GM21786 (cell line): ENCODE measurements at regions not wholly inside any gene's neighbourhood (a gene's known extent, or its start where the extent isn't known, plus 50 kb on each side); places are given as distances from the start of the nearest gene placed in this dataset.
"Not testable (repeated sequence)": the region's sequence is repeated elsewhere in the genome, so short reads cannot be mapped to it uniquely, and the experiment has no call there.

Source experiments
- ATAC-seq: cut with Tn5 transposase; IDR thresholded peaks from one replicate; pipeline ENCODE4 v1.9.1; 2021; ENCODE audit not compliant: unreplicated experiment

DNA sequence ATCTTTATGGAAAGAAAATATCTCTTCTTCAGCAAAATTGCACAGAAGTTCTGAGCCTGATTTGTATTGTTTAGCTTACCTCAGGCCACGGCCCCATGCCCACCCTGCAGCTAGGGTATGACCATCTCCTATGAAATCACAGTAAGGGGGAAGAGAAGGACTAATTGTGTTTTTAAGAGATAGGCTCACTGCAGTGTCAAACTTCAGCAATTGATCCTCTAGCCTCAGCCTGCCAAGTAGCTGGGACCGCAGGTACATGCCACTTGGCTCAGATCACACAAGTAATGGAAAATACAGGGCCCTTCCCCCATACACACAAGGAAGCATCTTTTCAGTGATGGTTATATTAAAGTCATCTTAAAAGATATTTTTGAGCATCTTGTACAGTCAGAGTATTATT lies 60.0 kb downstream of the DMAC1 start:
- no peak for ATAC-seq

DNA sequence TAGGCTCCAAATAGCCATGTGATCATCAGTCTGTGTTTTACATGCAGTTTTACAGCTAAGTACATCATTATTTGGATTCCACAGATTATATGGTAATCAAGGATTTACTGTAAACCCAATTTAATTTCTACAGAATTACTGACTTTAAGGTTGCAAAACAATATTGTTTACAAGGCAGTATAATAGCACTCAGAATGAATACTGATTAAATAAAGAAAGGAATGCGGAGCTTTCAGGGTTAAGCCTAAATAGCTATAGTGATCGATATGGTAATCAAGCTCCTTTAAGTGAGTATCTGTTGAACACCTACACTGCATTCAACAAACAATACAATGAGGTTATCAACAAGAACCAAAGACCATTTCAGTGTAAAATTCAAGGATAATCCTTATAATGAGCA lies 64.3 kb downstream of the DMAC1 start:
- no peak for ATAC-seq

DNA sequence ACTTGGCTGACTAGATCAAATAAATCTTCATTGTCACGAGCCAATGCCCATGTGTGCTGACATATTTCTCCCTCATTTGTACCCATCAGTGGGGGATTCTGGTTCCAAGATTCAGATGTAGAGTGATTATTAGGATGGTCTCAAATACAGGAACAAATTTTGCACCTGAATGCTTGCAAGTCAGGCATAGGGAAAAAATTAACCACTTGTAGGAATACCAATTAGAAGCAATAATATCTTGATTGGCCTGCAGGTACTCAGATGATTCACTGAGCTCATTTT lies 69.5 kb downstream of the DMAC1 start:
- ATAC-seq = no peak

DNA sequence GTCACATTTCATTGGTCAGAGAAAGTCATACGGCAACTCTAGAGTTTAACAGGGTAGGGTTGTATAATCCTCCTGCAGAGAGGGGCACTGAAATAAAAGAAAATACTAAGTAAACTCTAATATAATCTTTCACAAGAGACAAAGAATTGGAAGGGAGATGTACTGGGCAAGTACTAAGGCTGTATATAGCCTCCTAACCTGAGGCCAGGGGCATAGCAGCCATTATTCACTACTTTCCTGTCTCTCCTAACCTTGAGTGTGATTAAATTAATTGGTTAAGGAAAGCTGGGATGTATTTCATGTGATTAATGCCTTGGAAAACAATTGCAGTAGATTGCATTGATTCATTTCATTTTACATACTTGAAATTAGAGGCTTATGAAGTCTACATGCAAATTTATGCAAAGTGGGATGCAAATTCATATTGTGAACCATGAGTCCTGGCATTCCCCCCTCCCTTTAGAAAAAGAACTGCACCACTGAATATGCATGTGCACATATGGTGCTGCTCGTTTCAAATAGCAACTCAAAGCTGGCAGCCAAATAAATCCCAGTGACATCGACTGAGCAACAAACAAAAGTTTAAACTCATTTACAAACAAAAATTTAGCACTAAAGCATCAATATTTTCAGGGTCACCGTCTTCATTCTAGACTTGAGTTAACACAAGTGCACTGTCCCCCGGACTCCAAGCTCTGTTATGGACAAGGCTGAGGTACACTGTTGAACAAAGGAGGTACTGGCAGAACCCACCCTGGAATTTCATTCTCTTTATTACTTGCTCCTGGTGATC lies 70.0 kb downstream of the DMAC1 start:
- ATAC-seq = no peak

DNA sequence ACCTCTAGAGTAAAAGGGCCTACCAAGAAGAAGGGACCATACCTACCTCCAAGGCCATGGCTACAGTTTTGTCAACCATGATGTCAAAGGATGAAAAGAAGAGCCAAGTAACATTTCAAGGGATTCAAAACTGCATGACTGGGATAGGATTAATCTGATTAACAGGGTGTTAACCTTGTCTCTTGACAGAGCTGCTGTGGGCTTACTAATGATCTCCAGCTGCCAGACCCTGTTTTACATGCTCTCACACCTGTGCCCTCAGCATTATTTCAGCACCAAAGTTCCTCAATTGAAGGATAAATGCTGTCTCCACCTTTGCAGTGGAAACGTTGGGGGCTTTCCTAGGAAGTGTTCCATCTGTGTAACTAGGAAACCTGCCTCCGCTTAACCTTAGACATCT lies 78.3 kb downstream of the DMAC1 start:
- ATAC-seq = no peak

DNA sequence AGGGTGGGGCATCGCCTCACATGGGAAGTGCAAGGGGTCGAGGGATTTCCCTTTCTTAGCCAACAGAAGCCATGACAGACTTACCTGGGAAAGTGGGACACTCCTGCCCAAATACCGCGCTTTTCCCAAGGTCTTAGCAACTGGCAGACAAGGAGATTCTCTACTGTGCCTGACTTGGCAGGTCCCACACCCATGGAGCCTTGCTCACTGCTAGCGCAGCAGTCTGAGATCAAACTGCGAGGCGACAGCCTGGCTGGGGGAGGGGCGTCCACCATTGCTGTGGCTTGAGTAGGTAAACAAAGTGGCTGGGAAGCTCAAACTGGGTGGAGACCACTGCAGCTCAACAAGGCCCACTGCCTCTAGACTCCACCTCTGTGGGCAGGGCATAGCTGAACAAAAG lies 86.5 kb downstream of the DMAC1 start:
- not testable (repeated sequence) for ATAC-seq

DNA sequence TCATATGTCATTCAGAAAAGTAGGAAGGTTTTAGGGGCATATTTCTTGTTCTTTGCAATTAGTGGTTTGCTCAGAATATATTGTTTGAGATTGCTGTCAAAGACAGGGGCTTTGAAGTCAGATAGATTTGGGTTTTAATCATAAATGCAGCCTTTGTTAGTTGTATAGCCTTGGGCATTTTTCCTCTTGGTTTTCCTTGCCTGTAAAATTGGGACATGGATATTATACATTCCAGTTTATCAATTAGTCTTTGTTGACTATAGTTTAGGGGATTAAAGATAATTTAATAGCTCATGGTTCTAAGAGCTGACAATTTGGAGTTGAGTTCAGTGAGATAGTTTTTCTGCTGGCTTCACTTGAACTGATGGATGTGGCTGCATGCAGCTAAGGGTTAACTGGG lies 88.9 kb downstream of the DMAC1 start:
- no peak for ATAC-seq

DNA sequence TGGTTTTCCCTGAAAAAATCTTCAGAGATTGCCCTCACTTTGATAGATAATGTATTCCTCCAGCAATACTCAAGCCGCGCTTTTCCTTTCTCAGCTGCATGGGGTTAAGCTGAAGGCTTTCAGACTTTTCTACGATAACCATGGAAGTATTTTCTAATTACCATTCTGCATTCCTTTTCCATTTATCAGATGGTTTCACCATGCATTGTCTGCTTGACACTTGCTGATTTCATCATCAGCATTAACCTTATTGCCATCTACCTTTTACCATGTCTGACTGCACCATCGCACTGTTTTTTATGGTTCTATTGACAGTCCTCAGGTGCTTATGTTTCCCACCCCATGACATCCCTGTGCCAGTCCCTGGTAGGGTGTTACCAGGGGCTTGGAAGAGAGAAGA lies 91.6 kb downstream of the DMAC1 start:
- no peak for ATAC-seq

DNA sequence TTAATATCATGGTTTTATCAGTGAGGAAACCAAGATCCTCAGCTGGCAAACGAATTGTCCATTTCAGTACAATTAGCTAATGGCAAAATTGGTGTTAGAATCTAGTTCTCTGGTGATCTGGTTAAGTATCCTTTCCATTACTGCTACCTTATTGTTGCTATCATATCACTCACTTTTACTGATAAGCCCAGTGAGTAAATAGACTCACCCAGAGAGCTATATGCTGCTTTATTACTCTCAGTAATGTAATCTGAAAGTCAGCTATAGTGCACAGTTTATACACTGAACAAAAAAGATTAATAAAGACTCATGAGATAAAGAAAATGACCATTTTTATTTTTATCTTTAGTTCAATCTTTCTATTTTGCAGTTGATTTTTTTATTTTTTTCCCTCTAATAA lies 95.0 kb downstream of the DMAC1 start:
- no peak for ATAC-seq

DNA sequence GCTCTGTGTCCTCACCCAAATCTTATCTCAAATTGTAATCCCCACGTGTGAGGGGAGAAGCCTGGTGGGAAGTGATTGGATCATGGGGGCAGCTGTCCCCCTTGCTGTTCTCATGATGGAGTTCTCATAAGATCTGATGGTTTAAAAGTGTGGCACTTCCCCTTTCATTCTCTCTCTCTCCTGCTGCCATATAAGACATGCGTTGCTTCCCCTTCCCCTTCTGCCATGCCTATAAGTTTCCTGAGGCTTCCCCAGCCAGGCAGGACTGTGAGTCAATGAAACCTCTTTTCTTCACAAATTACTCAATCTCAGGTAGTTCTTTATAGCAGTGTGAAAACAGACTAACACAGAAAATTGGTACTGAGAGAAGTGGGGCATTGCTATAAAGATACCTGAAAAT lies 107.7 kb downstream of the DMAC1 start:
- no peak for ATAC-seq

DNA sequence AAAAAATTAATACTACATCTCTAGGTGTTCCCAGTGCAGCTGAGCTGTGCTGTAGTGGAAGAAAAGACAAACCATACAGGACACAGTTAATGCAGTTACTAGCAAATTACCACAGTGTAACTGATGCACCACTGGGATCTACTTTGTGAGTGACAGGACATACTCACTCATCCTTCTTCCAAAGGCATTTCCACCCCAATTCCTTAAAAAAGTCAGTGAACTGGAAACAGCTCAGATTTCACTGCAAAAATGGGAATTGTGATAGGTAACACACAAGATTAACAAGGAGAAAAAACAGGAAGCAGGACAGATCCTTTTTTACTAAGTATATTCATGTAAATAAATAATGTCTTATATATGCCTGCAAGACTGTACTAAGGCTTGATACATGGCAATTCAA lies 109.6 kb downstream of the DMAC1 start:
- no peak for ATAC-seq

DNA sequence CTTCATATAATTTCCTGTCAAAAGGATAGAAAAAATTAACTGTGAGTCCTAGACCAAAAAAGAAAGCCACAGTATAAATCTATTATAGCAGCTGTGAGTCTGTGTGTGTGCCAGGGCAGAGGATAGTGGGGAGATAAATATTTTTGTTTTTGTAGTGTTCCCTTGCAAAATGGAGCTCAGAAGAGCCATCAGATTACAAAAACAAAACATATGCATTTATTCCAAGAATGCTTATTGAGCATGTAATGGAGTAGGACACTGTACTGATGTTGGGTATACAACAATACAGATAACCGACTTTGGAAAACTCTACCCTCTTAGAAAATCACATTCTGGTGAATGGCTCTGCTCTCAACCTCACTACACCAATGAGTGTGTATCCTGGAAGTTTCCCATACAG lies 111.0 kb downstream of the DMAC1 start:
- no peak for ATAC-seq

DNA sequence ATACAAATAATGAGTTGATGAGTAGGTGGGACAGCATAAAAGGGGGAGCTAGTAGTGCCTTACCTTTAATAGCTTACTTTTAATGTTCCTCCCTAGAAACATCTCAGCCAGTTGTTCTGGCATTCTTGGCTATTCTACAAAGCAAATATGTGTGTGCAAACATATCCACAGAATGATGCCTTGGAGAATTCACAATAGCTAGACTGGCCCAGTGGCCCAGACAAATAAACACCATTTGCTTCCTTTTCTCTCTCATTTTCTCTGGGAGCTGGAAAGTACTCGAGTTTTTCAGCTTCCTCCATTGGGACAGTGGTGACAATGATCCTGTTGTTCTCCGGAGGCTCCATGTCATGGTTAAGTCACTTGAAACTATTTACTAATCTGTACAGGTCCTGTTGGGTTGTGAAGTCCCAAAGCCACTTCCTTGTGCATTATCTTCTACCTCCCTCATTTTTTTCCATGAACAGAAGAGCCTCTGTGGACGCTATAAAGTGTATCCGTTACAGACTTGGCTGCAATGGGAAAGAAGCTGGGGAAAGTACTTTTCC lies 122.9 kb downstream of the DMAC1 start:
- no peak for ATAC-seq

DNA sequence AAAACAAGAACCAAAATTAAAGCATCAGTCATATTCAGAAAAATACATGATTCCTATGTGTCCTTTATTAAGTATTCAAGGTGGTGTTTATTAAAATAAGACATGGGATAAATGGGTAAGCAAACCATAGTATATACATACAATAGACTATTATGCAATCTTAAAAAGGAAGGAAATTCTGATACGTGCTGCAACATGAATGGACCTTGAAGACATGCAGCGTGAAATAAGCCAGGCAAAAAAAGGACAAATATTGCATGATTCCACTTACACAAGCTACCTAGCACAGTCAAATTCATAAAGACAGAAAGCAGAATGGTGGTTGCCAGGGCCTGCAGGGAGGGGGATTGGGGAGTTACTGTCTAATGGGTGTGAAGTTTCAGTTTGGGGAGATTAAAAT lies 127.7 kb downstream of the DMAC1 start:
- no peak for ATAC-seq

DNA sequence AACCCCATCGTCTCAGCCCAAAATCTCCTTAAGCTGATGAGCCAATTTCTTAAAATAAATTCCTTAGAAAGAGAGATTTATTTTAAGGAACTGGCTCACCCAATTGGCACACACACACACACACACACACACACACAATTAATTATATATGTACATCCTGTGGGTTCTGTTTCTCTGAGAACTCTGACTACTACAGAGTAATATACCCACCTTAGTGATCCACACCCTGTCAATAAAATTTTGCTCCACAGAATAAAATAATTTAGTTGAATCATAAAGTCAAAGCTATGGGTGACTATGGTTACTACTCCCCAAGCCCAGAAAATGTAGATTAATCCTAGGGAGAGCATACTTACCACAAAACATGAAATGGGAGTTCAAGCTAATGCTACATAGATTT lies 131.0 kb downstream of the DMAC1 start:
- no peak for ATAC-seq

DNA sequence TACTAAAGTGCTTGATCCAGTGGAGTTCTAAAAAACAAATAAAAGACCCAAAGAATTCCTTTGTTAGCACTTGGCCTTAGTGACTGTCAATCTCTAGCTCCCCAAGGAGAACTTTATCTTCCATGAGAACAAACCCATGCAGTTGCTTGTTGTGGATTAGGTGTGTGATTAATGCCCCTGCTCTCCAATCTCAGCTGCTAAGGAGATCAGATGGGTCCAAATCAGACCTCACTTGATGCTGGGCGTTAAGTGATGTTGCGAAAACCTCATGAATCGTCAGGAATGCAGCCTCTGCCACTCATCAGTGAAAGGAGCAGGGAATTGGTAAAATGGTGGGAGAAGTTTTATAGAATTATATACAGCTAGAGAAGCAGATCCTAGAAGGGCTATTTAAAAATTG lies 133.7 kb downstream of the DMAC1 start:
- ATAC-seq = no peak

DNA sequence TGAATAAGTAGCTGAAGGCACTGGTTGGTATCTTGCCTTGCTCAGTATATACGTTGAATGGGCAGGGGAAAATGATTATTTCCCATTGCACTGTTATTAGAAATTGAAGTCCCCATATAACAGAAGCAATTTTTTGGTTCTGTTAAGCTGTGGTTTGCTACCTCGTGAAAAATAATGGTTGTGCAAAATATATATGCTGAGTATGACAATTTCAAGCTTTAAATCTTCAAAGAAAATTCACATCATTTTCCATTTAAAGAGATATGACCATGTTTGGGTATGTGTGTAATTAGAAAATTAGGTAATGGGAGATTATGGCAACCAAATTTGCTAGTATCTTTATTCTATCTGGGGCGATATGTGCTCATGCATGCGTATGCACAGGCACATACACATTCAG lies 139.8 kb downstream of the DMAC1 start:
- no peak for ATAC-seq

DNA sequence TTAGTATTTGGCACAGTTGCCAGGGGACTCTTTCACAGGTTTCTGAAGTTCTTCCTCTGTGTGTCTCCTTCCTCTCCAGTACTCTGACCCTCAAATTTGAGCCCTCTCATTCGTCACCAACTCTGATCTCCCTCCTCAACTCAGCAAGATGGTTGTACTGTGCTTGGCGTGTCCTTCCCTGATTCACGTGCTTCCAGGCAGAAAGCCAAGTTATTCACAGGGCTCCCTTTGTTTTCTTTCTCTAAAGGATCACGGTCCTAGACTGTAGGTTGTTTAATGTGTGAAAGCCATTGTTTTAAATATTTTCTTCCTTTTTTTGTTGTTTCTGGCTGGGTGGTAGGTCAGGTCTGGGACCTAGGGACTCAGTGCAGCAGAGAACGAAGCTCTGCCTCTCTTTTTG lies 142.9 kb downstream of the DMAC1 start:
- no peak for ATAC-seq

DNA sequence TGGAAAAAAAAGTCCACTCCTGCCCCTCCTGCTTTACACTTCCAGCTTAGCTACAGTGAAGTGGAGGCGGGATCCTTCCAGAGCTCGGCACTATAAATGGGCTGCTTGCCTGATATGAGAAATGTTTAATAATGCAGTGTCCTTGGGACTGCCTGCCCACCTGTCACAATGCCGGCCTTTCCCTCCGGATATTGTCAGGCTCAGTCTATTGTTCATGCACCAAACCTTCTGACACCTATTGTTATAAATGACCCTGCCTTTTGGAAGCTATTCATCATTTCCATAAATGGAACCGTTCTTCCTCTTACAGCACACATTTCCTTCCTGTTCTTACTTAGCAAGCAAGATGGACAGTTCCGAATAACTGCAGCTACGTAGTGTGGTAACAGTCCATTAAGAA lies 146.3 kb downstream of the DMAC1 start:
- ATAC-seq = no peak

DNA sequence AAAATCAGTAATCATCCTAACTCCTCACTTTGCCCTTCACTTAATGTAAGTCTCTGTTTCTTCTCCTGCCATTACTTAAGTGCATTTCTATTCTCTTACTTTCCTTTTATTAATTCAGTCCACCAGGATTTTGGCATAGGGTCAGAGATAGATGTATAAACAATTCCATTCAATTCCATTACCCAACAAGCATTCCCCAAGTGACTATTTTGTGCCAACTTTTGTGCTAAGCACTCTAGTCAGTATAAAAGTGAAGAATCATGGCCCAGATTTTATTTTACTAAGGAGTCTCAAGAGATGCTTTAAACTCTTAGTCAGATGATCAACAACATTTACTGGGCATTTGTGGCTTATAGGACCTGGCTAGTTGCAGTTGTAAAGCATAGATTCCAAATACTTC lies 159.3 kb downstream of the DMAC1 start:
- no peak for ATAC-seq

DNA sequence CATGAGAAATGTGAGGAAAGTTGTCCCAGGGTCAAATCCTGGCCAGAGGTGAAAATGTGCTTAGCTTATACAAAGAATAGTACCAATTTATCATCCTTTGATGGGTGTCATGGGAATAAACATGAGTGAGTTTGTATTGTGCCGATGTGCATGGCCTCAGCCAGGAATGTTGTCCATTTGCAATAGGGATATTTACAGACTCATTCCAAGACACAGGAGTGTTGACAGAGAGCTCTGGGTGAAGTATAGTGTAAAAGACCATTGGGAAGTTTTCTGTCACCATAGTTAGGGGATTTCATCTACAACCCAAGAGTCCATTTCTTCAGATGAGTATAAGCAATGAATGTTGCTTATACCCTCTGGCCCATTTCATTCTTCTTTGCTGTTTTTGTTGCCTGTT lies 160.1 kb downstream of the DMAC1 start:
- no peak for ATAC-seq

DNA sequence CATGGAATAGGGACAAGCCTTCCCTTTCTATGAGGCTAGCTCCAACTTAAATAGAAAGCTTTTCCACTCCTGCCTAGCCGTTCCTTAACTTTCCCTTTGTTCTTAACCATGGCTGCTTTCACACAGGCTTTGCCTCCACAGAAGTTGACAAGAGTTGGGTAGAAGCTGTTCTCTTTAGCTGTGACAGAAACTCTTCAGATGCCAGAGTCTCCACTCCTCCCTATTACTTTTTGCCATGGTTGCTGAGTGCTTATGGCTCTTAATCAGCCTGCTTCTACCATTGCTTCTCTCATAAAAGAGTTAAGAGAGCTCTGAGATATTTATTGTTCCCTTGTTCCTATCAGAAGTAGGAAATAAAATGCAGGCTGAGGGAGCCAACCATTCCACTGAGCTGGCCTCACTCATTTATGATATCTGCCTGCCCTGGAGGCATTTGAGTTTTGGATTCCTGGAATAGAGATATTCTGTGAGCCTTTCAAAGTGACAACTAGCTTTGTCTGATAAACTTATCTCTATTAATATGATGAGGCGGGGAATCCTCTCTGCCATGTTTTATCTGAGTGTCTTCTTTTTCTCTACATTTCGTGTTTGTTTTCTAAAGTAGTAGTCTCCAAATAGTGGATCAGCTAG lies 162.6 kb downstream of the DMAC1 start:
- no peak for ATAC-seq

DNA sequence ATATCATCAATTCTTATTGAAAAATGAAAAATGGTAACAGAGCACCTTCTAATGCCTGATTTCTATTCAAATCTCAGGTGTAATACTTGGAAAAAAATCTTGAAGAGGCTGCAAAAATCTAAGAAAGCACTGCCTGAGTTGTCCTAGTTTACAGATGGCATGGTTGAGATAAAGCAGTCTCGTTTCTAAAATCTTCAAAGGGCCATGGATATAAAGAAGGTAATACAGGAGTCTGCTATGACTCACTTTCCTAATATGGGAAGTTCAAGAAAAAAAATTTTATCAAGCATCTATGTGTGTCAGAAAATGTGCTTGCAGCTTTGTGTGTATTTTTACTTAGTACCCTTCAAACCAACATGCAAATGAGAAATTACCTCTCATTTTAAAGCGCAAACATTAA lies 163.3 kb downstream of the DMAC1 start:
- no peak for ATAC-seq
